ENCODE measurements at regions not wholly inside any gene's neighbourhood (a gene's known extent, or its start where the extent isn't known, plus 50 kb on each side); places are given as distances from the start of the nearest gene placed in this dataset.

GRCh38 chr18:43563780-43564179, 286.5 kb upstream of the SYT4 start:
- TF ChIP-seq ZFP3 (CRISPR knock-in tag; IDR thresholded peaks at IDR 0.05) (no peak), ARNTL (CRISPR knock-in tag; IDR thresholded peaks at IDR 0.05; ENCODE audit: borderline replicate concordance, low read depth) (no peak), RARB (CRISPR knock-in tag; IDR thresholded peaks at IDR 0.05) (no peak), PATZ1 (CRISPR knock-in tag; IDR thresholded peaks at IDR 0.05; ENCODE audit: borderline replicate concordance) (no peak), ZNF565 (CRISPR knock-in tag; conservative IDR thresholded peaks at IDR 0.05; ENCODE audit: low read depth) (no peak), ZNF8 (CRISPR knock-in tag; IDR thresholded peaks at IDR 0.05) (no peak), SNAI2 (CRISPR knock-in tag; IDR thresholded peaks at IDR 0.05) (no peak), POU6F1 (CRISPR knock-in tag; IDR thresholded peaks at IDR 0.05; ENCODE audit: borderline replicate concordance, low read depth) (no peak), TSHZ2 (CRISPR knock-in tag; IDR thresholded peaks at IDR 0.05) (no peak), ZFP30 (CRISPR knock-in tag; IDR thresholded peaks at IDR 0.05) (no peak), BACH2 (CRISPR knock-in tag; IDR thresholded peaks at IDR 0.05; ENCODE audit: borderline replicate concordance) (no peak), CREB5 (CRISPR knock-in tag; IDR thresholded peaks at IDR 0.05; ENCODE audit: low read depth) (no peak), TOX (CRISPR knock-in tag; IDR thresholded peaks at IDR 0.05; ENCODE audit: borderline replicate concordance) (no peak)

Data from SK-N-SH treated with all-trans-retinoic acid at 6 μM for 48 hours (cell line).